Fibroblast of skin of right quadriceps (primary cell): ENCODE measurements at regions not wholly inside any gene's neighbourhood (a gene's known extent, or its start where the extent isn't known, plus 50 kb on each side); places are given as distances from the start of the nearest gene placed in this dataset.

ENCODE experiments used
- DNase-seq: peaks from one replicate; pipeline ENCODE4 v3.0.0-alpha.2; 2013

DNA sequence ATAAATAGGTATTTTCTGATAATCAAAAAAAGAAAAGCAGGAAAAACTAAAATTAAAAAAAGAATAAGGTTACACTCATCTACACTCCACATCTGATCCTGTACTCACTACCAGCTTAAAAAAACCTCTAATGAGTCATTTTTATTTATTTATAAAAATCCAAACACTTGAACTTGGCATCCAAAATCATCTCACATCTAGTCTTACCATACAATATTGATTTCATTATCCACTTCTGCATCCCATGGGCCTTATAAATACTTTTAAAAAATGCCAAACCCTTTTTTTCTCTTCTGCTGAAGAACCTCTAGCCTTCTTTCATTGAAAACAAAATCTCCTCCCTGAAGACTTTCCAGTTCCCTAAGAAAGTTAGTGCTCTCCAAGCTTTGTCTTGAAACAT, 109.7 kb downstream of the TMTC3 start:
- DNase-seq = peak; percentile 19

DNA sequence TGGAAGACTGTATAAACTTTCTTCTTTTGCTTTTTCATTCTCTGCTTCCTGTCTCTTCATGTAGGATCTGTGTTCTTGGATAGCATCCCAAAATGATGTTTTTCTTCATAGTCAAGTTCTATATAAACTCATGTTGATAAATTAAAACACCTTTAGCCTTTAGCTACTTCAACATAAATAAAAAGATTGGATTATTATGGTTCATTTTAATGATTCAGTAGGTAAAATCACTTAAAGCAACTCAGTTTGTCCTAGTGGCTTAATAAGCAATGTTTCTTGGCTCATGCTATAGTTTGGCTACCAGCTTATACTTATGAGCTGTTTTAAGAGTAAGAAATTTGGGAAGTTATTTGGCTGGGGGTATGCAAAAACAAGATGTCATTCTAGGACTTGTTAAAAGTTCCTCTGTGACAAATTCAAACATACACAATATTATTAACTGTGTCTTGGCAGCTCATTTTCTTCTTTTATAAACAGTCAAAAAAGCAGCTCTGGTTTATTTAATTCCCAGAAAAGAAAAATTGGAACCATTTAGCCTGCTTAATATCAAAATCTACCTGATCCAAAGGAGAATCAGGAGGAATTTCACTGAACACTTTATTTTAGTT, 111.4 kb downstream of the TMTC3 start:
- no peak for DNase-seq

DNA sequence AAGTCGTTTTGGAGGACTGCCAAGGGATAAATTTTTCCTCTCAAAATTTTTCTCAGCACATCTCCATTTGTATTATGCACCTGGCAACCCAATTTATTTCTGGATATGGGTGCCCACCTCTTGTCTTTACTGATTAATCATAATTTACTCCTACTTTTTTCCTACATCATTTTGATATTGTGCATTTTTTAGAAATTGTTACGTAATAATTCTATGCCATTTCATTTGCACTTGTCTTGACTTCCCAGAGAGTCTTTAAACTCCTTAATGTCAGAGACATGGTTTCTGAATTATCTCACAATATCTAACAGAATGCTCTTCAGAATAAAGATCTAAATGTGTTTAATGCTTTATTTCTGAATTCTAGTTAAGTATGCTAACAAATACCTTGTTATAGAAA, 113.1 kb downstream of the TMTC3 start:
- DNase-seq = no peak

DNA sequence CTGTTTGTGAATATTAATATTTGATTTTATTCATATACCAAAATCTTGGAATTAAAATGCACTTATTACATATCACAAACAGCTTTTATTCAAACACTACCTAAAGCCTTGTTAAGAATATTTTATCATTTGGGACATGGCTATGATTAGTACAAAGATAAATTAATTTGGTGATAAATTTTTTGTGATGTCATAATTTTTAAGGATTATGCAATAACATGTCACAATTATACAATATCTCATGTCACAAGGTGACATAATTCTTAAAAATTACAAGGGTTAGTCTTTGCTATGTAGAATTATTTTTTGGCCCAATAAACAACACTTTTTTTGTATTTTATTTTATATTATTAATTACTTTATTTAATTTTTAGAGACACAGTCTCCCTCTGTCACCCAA, 113.7 kb downstream of the TMTC3 start:
- DNase-seq = no peak

DNA sequence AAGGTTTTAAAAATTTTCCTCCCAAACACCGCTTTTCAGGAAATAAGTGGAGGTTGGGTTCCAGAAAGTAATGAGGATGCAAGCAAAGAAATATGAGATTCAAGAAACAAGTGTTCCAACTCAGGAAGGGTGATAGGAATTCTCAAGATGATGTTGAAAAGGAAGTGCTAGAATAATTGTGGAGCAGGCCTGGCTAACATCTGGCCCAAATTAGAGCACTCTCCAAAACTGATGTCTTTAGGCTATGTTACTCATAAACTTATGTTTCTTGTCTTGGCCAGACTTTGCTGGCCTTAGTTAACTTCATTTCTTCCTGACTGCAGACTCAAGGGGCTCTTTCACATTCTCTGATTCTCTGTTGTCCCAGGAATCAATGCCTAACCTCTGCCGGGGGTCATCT, 116.3 kb downstream of the TMTC3 start:
- DNase-seq = peak; percentile 80

DNA sequence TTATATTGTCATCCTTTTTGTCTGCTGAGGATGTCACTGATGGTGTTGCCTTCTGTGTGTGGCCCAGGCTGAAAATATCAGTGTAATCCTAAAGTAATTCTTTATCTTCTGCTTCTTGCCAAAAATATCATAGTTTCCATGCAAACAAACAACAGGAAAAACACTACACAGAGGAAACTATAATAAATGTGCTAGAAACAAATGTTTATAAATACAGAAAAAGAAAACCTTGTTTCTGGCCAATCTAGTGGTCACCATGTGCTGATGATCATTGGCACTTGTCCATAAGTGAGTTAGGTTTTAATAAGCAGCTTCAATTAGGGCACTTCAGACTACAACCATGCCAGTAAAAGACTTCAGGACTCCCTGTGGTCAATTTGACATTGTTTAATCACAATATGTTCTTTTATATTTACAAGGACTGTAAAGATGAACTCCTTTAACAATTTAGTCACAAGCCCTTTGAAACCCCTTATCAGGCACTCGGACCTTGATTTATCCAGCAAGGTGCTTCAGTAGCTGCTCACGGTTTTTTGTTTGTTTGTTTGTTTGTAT, 124.8 kb downstream of the TMTC3 start:
- DNase-seq = no peak

DNA sequence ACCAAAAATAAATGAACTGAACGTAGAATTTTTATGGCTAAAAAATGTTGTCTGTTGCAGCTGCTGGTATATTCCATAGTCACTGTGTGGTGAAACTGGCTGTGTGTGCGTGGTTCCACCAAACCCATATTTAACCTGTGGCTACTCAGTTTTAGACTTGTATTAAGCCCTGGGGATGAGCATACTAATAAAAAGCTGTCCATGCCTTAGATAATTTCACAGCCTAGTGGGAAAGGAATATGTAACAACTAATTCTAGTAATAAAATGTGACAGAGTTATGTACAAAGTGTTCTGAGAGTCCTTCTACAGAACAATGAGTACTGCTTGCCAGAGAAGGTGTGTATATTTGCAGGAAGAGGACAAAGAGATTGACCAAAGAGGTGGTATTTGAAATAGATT, 125.5 kb downstream of the TMTC3 start:
- no peak for DNase-seq

DNA sequence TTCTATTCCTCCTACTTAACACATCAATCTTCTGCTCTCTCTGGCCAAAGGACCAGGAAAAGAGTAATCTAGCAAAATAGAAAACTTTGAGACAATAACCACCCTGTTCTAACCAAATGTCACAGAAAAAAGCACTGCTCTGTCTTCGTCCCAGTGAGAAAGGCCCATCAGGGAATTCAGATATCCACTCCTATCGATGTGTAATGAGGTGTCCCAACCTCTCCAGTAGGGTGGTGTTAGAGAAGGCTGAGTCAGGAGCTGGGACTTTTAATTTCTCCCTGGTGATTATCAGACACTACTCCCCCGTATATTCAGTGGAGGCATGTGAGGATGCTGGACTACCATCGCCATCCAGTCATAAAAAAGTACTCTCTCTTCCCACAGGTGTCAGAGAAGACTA, 130.3 kb downstream of the TMTC3 start:
- DNase-seq = no peak

DNA sequence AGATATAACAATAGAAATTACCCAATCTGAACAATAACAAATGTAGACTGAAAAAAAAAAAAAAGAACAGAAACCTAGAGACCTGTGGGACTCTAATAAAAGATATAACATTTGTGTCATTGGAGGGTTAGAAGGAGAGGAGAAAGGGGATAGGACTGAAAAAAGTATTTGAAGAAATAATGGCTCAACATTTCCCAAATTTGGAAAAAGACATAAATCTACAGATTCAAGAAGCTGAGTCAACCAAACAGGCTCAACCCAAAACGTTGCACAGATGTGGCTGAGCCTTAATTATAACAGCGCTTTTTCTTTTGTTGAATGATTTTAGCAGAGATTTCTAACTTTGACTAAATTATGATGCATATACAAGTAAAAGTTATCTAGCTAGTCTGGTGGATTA, 131.3 kb downstream of the TMTC3 start:
- DNase-seq = no peak

DNA sequence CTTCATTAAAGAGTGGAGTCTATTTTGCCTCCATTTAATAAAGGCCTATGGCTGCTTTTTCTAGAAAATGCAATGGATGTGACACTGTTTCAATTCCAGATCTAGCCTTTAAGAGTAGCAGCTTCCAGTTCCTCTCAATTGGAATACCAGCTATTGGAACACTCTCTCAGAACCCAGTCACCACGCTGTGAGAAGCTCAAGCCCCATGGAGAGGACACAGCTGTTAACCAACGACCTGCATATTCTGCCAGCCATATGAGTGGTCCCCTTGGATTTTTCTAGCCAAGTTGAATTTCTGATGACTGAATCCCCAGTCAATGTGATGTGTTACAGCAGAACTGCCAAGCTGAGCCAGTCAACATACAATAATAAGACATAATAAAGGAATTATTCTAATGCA, 131.8 kb downstream of the TMTC3 start:
- no peak for DNase-seq

DNA sequence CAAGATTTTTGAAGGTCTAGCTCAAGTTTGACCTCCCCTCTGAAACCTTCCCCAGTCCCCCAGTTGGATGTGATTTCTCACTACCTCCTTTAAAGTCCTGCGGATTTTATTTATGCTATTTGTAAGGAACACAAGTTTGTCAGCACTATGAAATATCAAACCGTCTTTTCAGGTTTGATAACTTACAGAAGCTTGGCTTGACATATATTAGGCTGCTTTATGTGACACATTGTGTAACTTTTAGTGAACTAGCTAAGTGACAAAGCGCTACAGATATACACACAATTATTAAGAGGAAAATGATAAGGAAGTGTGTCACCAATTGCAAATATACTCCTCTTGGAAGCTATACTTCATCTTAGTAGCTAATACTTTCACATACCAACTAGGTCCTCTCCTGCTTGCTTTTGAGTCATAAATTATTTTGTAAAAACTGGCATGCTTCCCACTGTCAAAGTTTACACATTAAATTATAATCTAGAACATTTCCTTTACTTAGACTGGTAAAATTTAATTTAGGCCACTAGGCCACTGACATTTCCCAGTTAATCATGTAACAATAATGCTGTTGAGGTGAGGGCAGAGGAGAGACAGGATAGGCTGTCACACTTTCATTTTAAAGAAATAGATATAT, 149.5 kb downstream of the TMTC3 start:
- DNase-seq = peak; percentile 41

DNA sequence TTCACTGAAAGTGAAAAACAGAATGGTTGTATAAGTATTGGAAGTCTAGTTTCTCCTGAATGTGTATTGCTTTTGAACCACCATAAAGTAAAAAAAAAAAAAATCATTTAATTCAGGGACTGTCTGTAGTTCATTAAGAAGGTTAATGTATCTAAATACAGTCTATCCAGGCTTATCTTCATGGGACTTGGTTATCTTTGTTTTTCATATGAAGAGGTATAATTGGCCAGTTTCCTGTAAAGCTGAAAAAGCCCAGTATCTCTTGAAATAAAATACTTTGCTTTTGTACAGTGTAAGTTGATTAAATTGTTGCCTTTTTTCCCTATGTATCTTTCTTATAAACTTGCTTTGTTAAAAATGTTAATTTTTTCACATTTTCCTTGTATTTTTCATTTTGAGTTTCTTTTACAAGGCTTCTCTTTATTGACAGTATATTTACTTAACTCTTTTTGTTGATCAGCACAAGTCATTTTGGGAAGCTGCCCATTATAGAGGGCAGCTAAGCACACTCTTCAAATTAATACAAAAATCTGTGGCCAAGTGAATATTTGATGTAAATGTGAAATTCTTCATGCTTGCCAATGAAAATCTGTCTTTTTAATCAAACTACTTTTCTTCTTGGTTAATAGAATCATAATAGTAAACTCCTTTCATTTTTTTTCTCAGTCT, 156.0 kb downstream of the TMTC3 start:
- DNase-seq = no peak

DNA sequence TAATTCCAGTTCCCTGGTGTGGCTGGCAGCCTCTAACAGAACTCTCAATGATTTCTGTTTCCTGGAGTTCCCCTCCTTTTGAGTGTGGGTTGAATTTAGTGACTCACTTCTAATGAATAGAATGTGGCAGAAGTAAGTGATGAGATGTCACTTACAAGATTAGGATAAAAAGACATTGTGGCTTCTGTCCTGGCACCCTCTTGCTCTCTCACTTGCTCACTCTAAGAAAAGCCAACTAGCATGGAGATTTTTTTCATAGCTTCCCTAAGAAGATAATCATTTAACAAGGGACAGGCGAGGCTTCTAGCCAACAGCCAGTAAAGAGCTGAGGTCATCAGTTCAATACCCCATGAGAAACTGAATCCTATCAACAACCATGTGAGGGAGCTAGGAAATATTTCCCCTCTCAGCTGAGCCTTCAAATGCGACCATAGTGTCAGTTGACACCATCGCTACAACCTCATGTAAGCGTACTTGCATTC, 156.7 kb downstream of the TMTC3 start:
- peak; percentile 82 for DNase-seq

DNA sequence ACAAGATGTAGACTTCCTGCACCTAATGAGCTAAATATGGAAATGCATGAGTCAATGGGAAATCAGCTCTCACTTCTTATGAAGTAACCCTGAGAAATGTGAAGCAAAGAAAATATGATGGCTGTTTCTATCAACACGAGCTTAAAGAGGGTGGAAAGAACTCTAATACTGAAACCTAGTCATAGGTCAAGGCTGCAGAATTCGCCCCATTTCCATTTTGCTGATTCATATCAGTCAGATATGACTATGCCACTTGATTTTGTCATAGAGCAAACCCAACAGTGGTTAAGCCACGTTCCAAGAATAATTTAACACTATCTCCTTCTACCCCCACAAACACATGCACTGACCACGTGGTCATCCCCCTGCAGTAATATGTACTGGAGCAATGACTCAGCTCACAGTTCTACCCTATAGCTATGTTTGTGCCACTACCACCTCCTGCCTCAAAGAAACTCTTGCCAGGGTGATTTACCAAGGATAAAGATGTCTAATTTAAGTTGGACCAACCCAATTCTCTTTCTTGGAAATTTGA, 157.5 kb downstream of the TMTC3 start:
- peak; percentile 99 for DNase-seq

DNA sequence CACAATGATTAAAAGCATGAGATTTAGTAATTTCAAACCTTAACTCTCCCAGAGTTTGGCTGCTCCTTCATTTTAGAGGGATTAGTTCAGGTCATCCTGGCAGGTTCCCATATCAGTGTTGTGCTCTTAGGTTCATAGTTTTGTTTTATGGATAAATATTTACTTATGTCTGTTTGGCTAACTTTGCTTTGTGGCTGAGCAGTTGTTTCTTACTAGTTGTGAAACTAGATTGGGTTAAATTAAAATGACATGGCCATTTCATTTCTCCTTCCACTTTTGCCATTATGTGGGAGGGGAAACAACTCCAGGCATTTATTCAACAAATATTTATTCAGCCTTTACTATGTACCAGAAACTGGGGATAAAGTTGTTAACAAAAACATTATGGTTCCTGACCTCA, 158.8 kb downstream of the TMTC3 start:
- no peak for DNase-seq

DNA sequence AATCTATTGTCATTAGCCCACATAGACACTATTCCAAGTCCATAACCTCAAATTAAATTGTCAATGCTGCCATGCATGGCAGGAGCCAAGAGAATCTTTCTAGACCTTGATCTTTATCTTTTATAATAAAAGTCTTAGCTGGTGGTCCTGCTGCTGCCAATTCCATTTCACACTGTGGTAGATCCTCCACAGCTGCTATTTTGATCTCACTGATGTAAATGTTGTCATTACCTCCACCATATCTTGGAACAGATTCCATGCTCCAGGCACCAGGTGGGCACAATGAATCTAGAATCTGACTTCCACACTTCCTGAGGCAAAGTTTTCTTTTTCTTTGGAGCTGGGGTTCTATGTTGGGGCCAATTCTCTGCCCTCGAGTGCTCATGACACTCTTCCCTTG, 161.2 kb downstream of the TMTC3 start:
- no peak for DNase-seq

DNA sequence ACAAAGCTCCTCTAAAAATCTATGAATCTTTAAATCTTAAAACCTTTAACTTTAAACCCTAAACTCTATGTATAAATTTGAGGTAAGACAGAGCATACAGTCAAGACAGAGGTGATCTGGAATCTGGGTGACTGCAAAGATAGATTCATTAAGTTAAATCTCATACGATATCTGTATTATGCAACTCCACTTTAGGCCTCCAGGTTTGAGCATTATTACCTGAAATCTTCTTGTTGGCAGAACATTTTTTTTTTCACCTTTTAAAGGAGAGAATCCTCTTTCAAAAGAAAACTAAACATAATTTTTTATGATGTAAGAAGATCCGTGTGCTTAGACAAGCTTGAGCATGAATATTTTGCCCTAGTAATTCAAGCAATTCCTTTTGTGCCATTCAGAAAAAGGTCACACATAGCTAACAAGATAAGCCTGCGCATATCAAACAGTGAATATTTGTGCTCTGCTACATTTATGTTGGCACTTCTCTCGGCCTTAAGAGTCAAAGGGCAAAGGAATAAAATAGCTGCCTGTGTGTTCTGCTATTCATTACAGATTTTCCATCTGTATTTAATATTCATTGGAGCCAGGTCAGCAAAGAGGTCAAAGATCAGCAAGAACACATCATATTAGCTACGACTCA, 163.3 kb downstream of the TMTC3 start:
- no peak for DNase-seq

DNA sequence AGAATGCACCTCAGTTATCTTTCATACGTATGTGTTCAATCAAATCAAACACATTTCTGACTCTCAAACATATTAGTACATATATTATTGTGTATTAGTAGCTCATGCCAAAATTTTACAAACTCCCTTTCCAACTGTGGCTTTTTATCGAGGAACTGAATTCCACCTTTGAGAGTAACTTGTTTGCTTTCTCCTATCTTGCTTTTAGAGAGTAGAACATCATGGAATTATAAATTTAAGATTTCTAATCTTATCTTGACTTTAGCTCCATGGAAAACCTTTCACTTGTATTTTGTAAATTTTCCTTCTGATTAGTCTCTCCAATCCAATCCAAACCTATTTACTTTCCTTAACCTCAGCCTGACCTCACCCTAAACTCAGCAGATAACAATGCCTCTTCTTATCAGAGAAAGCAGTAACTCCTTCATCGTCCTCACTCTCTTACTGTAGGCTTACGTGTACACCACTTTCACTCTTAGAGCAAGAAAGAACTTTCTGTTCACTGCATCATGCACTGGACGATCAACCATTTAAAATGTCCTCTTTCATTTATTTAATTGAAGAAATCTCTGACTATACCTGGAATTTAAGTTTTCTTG, 164.5 kb downstream of the TMTC3 start:
- no peak for DNase-seq

DNA sequence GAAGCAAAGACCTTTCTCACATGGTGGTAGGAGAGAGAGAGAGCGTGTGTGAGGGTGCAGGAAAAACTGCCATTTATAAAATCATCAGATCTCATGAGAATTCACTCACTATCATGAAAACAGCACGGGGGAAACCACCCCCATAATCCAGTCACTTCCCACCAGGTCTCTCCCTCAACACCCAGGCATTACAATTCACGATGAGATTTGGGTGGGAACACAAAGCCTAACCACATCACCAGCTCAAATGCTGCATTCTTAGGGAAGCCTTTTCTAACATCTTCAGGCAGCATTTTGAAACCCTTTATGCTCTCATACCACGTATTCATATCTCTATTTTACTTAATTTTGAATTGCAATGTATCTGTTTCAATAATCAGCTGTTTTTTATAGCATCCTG, 165.9 kb downstream of the TMTC3 start:
- peak; percentile 25 for DNase-seq

DNA sequence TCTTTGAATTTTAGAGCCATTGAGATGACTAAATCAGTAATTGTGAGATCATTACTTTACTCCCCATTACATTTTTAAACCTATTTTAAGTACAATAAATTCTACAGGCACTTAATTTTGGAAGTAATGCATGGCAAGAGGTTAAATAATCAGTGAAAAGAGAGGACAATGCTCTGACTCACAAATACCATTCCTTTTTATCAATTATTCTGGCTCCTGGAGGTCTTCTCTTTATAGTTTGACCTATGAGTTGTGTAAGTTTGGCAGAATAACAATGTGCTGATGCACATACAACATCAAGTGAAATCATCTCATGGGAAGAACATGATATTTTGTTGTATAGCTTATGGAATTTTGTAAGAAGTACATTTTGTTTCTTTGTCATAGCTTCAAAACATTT, 166.7 kb downstream of the TMTC3 start:
- peak; percentile 97 for DNase-seq

DNA sequence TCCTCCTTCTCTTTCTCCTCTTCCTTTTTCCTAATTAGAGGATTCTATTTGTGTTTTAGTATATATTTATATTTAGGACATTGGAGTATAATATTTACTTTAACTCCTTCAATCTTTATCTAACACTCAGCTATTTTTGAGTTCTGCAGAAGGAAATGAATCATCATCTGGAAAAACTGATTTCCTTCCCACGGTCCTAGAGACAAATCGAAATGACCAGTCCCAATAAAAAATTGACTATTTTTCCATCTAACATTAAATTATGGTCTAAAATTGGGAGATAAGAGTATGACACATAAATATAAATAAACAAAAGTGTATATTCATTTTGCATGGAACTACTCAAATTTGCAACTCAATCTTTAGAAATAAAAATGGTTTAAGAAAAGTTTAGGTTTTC, 167.4 kb downstream of the TMTC3 start:
- peak; percentile 65 for DNase-seq

DNA sequence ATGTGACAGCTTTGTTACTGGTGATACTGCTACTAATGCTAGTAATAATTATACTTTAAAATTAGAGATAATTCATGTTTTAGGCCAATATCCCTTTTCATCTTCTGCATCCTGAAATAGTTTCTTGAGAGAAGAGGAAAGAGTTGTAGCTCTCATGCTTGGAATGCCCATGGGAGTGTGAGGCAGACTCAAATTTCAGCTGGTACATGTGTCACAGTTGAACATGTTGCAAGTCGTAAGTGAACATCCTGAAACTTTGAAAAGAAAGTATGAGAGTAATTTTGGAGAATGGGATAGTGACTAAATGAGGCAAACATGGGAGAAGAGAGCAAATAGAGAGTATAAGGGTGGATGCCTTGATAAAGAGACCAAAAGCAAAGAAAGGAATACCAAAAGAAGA, 168.0 kb downstream of the TMTC3 start:
- DNase-seq = peak; percentile 92

DNA sequence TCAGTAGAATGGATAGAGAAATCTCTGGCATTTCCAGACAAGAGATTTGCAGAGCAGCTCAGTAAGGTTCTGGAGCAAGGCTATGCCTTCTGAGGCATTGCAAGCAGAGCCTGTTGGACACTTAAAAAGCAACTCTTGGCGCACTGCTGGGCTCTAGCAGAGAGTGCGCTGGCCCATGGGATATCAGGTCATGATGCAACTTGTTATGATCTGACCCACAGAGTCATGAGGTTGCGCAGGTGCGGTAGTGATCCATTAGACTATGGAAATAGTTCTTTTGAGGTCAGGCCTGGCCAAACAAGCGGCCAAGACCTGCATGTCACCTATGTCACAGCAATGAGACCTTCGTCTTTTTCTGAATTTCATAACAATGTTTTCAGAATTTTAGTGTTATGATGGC, 168.6 kb downstream of the TMTC3 start:
- no peak for DNase-seq
